CD14-positive monocyte (primary cell): ENCODE measurements at regions not wholly inside any gene's neighbourhood (a gene's known extent, or its start where the extent isn't known, plus 50 kb on each side); places are given as distances from the start of the nearest gene placed in this dataset.

Source experiments
- DNase-seq, 3 donors: peaks; one replicate each; pipeline ENCODE4 v3.0.0-alpha.2; 2011 to 2022
- H2AFZ ChIP-seq: 2 replicates; pipeline ENCODE4 v1.6.0; 2012; ENCODE audit warnings: mild to moderate bottlenecking, low read depth, low read length, inconsistent platforms; ENCODE audit not compliant: insufficient read depth, poor library complexity, severe bottlenecking
- H3K27ac ChIP-seq, 2 donors: 1 replicate in 1 of 2; 2 replicates in 1 of 2; pipeline ENCODE4 v1.5.1; 2012 to 2013; ENCODE audit warnings: low read length in 2 of 2, control low read depth in 1 of 2, inconsistent platforms in 1 of 2, low read depth in 1 of 2, mild to moderate bottlenecking in 1 of 2
- H3K27me3 ChIP-seq, 2 donors: one replicate each; pipeline versions ENCODE4 v1.6.0 to v1.6.1; 2011 to 2013; ENCODE audit warnings: low read length in 2 of 2; ENCODE audit not compliant: control insufficient read depth in 2 of 2, insufficient read depth in 2 of 2
- H3K36me3 ChIP-seq, 2 donors: replicated peaks in 1 of 2; 1 replicate in 1 of 2; 2 replicates in 1 of 2; pipeline versions ENCODE4 v1.5.1 to v1.6.1; 2012 to 2013; ENCODE audit warnings: low read length in 2 of 2, control low read depth in 1 of 2, inconsistent platforms in 1 of 2, mild to moderate bottlenecking in 1 of 2; ENCODE audit not compliant: insufficient read depth in 2 of 2, control insufficient read depth in 1 of 2
- H3K4me1 ChIP-seq, 2 donors: 1 replicate in 1 of 2; 2 replicates in 1 of 2; pipeline versions ENCODE4 v1.5.1 to v1.6.1; 2012 to 2013; ENCODE audit warnings: low read length in 2 of 2, control low read depth in 1 of 2, inconsistent platforms in 1 of 2, mild to moderate bottlenecking in 1 of 2, moderate library complexity in 1 of 2; ENCODE audit not compliant: insufficient read depth in 2 of 2, control insufficient read depth in 1 of 2
- H3K4me2 ChIP-seq: replicated peaks from 2 replicates; pipeline ENCODE3; 2012; ENCODE audit warnings: low read length, moderate library complexity, mild to moderate bottlenecking; ENCODE audit not compliant: poor library complexity, severe bottlenecking; ENCODE audit errors: extremely low read depth
- H3K4me3 ChIP-seq, 3 experiments: fragments of 200-600 bp in 1 of 3; sonication (generic) in 1 of 3; replicated peaks in 1 of 3; 1 replicate in 2 of 3; 2 replicates in 1 of 3; pipeline ENCODE4 v1.5.1; 2011 to 2013; ENCODE audit warnings: low read length in 3 of 3, mild to moderate bottlenecking in 3 of 3, control low read depth in 2 of 3, low read depth in 2 of 3, inconsistent platforms in 1 of 3, moderate library complexity in 1 of 3
- H3K79me2 ChIP-seq: 2 replicates; pipeline ENCODE4 v1.6.0; 2012; ENCODE audit warnings: mild to moderate bottlenecking, control low read depth, inconsistent platforms, low read length, moderate library complexity; ENCODE audit not compliant: insufficient read depth
- H3K9ac ChIP-seq: 2 replicates; pipeline ENCODE4 v1.6.0; 2017; ENCODE audit warnings: low read length, mild to moderate bottlenecking; ENCODE audit not compliant: insufficient read depth, poor library complexity, severe bottlenecking
- H3K9me3 ChIP-seq, 2 donors: replicated peaks in 1 of 2; 1 replicate in 1 of 2; 2 replicates in 1 of 2; pipeline versions ENCODE4 v1.5.1 to v1.6.1; 2012 to 2013; ENCODE audit warnings: low read length in 2 of 2, control low read depth in 1 of 2; ENCODE audit not compliant: control insufficient read depth in 1 of 2, insufficient read depth in 1 of 2
- H4K20me1 ChIP-seq: 2 replicates; pipeline ENCODE4 v1.6.0; 2012; ENCODE audit warnings: mild to moderate bottlenecking, low read length, control low read depth, moderate library complexity; ENCODE audit not compliant: insufficient read depth
- H3K27ac Mint-ChIP-seq, 7 donors: one replicate each; pipeline ENCODE4 v1.8.0; 2020; ENCODE audit warnings: mild to moderate bottlenecking in 7 of 7, mixed read lengths in 7 of 7, moderate library complexity in 6 of 7, inconsistent platforms in 2 of 7
- H3K27me3 Mint-ChIP-seq, 3 donors: one replicate each; pipeline ENCODE4 v1.8.0; 2021 to 2022; ENCODE audit warnings: low read depth in 3 of 3, mild to moderate bottlenecking in 3 of 3, mixed read lengths in 3 of 3, moderate library complexity in 3 of 3, inconsistent platforms in 1 of 3
- H3K36me3 Mint-ChIP-seq, 2 donors: one replicate each; pipeline ENCODE4 v1.8.0; 2020; ENCODE audit warnings: mixed read lengths in 2 of 2, inconsistent platforms in 1 of 2, mild to moderate bottlenecking in 1 of 2
- H3K4me1 Mint-ChIP-seq: one replicate; pipeline ENCODE4 v1.8.0; 2020; ENCODE audit warnings: mild to moderate bottlenecking, mixed read lengths
- H3K4me3 Mint-ChIP-seq, 2 donors: one replicate each; pipeline ENCODE4 v1.8.0; 2020; ENCODE audit warnings: mild to moderate bottlenecking in 2 of 2, mixed read lengths in 2 of 2, moderate library complexity in 1 of 2
- H3K9me3 Mint-ChIP-seq, 7 donors: one replicate each; pipeline ENCODE4 v1.8.0; 2020 to 2022; ENCODE audit warnings: mixed read lengths in 7 of 7, mild to moderate bottlenecking in 6 of 7, moderate library complexity in 6 of 7, inconsistent platforms in 2 of 7
- WGBS: methylation state at CpG from one replicate; pipeline ENCODE4 v1.1.5; 2013; ENCODE audit warnings: missing lambda C conversion rate; ENCODE audit not compliant: insufficient coverage; 5-methylcytosine and 5-hydroxymethylcytosine counted together
- intact Hi-C, 2 donors: fragments of 100-400 bp; cut with micrococcal nuclease; formaldehyde crosslinking; loops; one replicate each; pipeline versions ENCODE4 v1.15.0 to v1.15.1; 2023
- TF ChIP-seq, protein P1 (sequence below): fragments of 200-600 bp; IDR thresholded peaks from one replicate; pipeline ENCODE4 v1.8.0; 2022; ENCODE audit warnings: antibody characterized with exemption, mild to moderate bottlenecking

DNA sequence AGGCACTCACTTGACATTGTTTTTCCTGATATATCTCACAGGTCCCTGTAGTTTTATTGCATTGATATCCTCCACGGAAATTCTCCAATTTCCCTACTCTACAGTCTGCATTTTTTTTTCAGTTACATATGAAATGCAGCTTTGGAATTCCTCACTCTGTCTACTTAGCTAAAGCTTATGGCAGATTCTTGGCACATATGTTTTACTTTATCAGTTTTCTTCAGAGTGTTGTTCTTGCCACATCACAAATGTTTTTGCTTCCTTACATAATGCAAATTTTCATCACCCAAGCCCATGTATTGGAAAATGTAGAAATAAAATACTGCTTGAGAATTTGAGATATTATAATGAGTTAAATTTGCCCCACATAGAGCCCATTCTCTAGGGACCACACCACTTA lies 1895.1 kb downstream of the MRPL39 start:
- no peak overlapping the region for H3K27ac ChIP-seq
- H3K4me3 ChIP-seq = no peak overlapping the region
- H3K27me3 Mint-ChIP-seq = peaks cover 0 to 2% (median 0%) of the 10 kb centered on the region in 3 donors
- H3K36me3 ChIP-seq = no peaks in the 10 kb centered on the region
- H3K79me2 ChIP-seq = no peaks in the 10 kb centered on the region
- no peak overlapping the region for H3K9ac ChIP-seq
- no peak overlapping the region for H2AFZ ChIP-seq
- peaks cover 0 to 3% of the 10 kb centered on the region in 2 donors for H3K9me3 ChIP-seq
- H4K20me1 ChIP-seq = no peaks in the 10 kb centered on the region
- no peaks in the 10 kb centered on the region for H3K4me1 Mint-ChIP-seq
- TF ChIP-seq, protein P1, sequence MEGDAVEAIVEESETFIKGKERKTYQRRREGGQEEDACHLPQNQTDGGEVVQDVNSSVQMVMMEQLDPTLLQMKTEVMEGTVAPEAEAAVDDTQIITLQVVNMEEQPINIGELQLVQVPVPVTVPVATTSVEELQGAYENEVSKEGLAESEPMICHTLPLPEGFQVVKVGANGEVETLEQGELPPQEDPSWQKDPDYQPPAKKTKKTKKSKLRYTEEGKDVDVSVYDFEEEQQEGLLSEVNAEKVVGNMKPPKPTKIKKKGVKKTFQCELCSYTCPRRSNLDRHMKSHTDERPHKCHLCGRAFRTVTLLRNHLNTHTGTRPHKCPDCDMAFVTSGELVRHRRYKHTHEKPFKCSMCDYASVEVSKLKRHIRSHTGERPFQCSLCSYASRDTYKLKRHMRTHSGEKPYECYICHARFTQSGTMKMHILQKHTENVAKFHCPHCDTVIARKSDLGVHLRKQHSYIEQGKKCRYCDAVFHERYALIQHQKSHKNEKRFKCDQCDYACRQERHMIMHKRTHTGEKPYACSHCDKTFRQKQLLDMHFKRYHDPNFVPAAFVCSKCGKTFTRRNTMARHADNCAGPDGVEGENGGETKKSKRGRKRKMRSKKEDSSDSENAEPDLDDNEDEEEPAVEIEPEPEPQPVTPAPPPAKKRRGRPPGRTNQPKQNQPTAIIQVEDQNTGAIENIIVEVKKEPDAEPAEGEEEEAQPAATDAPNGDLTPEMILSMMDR = no peak
- no CpG with 5 or more reads among the region's 1 CpG for WGBS
- H3K27me3 ChIP-seq = no peaks in the 10 kb centered on the region
- no peak for DNase-seq
- H3K9me3 Mint-ChIP-seq = peaks cover 0 to 3% (median 0%) of the 10 kb centered on the region in 7 donors
- H3K27ac Mint-ChIP-seq = no peak overlapping the region
- intact Hi-C loops = no loop called here
- H3K4me2 ChIP-seq = no peak overlapping the region
- no peaks in the 10 kb centered on the region for H3K36me3 Mint-ChIP-seq
- H3K4me3 Mint-ChIP-seq = no peak overlapping the region
- H3K4me1 ChIP-seq = no peaks in the 10 kb centered on the region

DNA sequence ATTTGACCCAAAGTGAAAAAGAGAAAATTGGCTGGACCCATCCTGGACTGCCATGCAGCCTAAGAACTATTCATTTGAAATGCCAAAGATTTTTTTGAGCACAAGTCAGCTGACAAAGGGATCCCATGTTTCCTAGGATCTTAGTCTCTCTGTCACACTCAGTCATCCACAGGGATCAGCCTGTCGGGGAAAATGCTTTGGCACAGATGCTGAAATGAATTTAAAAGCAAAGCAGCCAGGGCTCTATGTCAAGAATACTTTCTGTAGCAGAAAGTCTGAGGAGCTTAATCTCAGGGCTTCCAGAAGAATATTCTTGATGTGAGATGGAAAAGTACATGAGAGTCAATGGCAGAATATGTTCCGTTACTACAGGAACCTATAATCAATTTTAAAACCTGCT lies 1900.8 kb downstream of the MRPL39 start:
- no peak overlapping the region for H3K4me3 ChIP-seq
- H3K4me1 ChIP-seq = no peaks in the 10 kb centered on the region
- H3K9ac ChIP-seq = no peak overlapping the region
- H2AFZ ChIP-seq = no peak overlapping the region
- H3K27me3 ChIP-seq = no peaks in the 10 kb centered on the region
- H3K9me3 ChIP-seq = no peaks in the 10 kb centered on the region
- no peak for DNase-seq
- peaks cover 2 to 6% (median 3%) of the 10 kb centered on the region in 7 donors for H3K9me3 Mint-ChIP-seq
- no peaks in the 10 kb centered on the region for H3K4me1 Mint-ChIP-seq
- no peaks in the 10 kb centered on the region for H3K36me3 Mint-ChIP-seq
- H3K27ac ChIP-seq = no peak overlapping the region
- no peak overlapping the region for H3K27ac Mint-ChIP-seq
- no peak overlapping the region for H3K4me2 ChIP-seq
- WGBS = no CpG with 5 or more reads among the region's 2 CpGs
- peaks cover 0 to 4% (median 2%) of the 10 kb centered on the region in 3 donors for H3K27me3 Mint-ChIP-seq
- no peaks in the 10 kb centered on the region for H3K36me3 ChIP-seq
- H3K79me2 ChIP-seq = no peaks in the 10 kb centered on the region
- TF ChIP-seq, protein P1 = no peak
- intact Hi-C loops = no loop called here
- no peak overlapping the region for H3K4me3 Mint-ChIP-seq
- no peaks in the 10 kb centered on the region for H4K20me1 ChIP-seq
